Colonic mucosa (tissue), 4 donors: ENCODE measurements at regions not wholly inside any gene's neighbourhood (a gene's known extent, or its start where the extent isn't known, plus 50 kb on each side); places are given as distances from the start of the nearest gene placed in this dataset.
"Not testable (repeated sequence)": the region's sequence is repeated elsewhere in the genome, so short reads cannot be mapped to it uniquely, and the experiment has no call there.

Experiments used
- DNase-seq: peaks from one replicate; pipeline ENCODE4 v3.0.0-alpha.2; 2020
- H3K27ac ChIP-seq: fragments of 200-600 bp; one replicate; pipeline ENCODE4 v1.8.0; 2021
- H3K27me3 ChIP-seq: fragments of 200-600 bp; one replicate; pipeline ENCODE4 v1.8.0; 2021
- H3K36me3 ChIP-seq: fragments of 200-600 bp; one replicate; pipeline ENCODE4 v1.8.0; 2021
- H3K4me1 ChIP-seq: fragments of 200-600 bp; one replicate; pipeline ENCODE4 v1.8.0; 2021; ENCODE audit warnings: mild to moderate bottlenecking
- H3K4me3 ChIP-seq: fragments of 200-600 bp; one replicate; pipeline ENCODE4 v1.8.0; 2021
- H3K9ac ChIP-seq, 2 donors: one replicate each; pipeline ENCODE4 v1.7.0; 2013; ENCODE audit warnings: control low read depth in 2 of 2, low read depth in 2 of 2, low read length in 2 of 2
- H3K9me3 ChIP-seq: fragments of 200-600 bp; one replicate; pipeline ENCODE4 v1.8.0; 2021
- CTCF ChIP-seq: fragments of 200-600 bp; IDR thresholded peaks from one replicate; pipeline ENCODE4 v1.8.0; 2022; ENCODE audit warnings: antibody characterized with exemption, mild to moderate bottlenecking
- intact Hi-C: fragments of 100-400 bp; cut with DNase I; formaldehyde crosslinking; loops from one replicate; pipeline ENCODE4 v1.14.1; 2022
- donor health status: healthy.
- donor health status: DM: no; HTN: no; CAD: no.
- donor health status: DM: no; HTN: no; CAD: no.

- Histone ChIP-seq H3K4me1 (no peaks in the 10 kb centered on the region), H3K4me3 (no peak overlapping the region), H3K27me3 (no peaks in the 10 kb centered on the region), H3K9me3 (no peaks in the 10 kb centered on the region), H3K9ac (no peak overlapping the region), H3K36me3 (no peaks in the 10 kb centered on the region), H3K27ac (no peak overlapping the region)
- no peak for DNase-seq
- TF ChIP-seq CTCF = no peak
- intact Hi-C loops = no loop called here
Measured at GRCh38 chr5:10019236-10019635, 230.5 kb downstream of the ATPSCKMT start.

- Histone ChIP-seq H3K36me3 (no peaks in the 10 kb centered on the region), H3K4me3 (no peak overlapping the region), H3K9ac (no peak overlapping the region), H3K4me1 (no peaks in the 10 kb centered on the region), H3K27ac (no peak overlapping the region), H3K9me3 (no peaks in the 10 kb centered on the region), H3K27me3 (no peaks in the 10 kb centered on the region)
- no peak for TF ChIP-seq CTCF
- intact Hi-C loops = no loop called here
- DNase-seq = no peak
Measured at GRCh38 chr5:10018201-10019069, 231.3 kb downstream of the ATPSCKMT start.

DNA sequence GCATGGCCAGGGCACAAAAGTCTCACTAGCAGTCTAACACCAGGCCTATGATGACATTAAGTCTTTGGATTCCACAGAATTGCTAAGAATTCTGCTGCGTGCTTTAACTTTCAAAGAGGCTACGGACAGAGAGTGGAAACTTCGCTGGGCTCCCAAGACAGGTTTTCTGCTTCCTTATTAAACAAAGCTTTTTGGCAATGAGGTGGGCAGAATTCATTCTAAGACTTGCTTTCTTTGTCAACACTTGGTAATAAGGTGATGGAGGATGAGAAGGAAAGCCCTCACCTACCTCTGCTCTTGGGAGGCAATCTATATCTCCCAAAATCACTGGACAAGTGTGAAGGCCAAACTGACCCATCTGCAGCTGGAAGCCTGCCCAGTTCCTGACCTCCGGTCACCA, 231.9 kb downstream of the ATPSCKMT start:
- no peaks in the 10 kb centered on the region for H3K36me3 ChIP-seq
- H3K9ac ChIP-seq = no peak overlapping the region
- DNase-seq = no peak
- no peaks in the 10 kb centered on the region for H3K4me1 ChIP-seq
- no peak overlapping the region for H3K4me3 ChIP-seq
- no peak for TF ChIP-seq CTCF
- intact Hi-C loops = no loop called here
- no peaks in the 10 kb centered on the region for H3K9me3 ChIP-seq
- no peaks in the 10 kb centered on the region for H3K27me3 ChIP-seq
- H3K27ac ChIP-seq = no peak overlapping the region

- H3K4me1 ChIP-seq, H3K9me3 ChIP-seq, DNase-seq, intact Hi-C loops, H3K27ac ChIP-seq, H3K36me3 ChIP-seq, H3K4me3 ChIP-seq, H3K27me3 ChIP-seq, H3K9ac ChIP-seq: not testable (repeated sequence)
Measured at GRCh38 chr5:10016559-10016958, 233.1 kb downstream of the ATPSCKMT start.

DNA sequence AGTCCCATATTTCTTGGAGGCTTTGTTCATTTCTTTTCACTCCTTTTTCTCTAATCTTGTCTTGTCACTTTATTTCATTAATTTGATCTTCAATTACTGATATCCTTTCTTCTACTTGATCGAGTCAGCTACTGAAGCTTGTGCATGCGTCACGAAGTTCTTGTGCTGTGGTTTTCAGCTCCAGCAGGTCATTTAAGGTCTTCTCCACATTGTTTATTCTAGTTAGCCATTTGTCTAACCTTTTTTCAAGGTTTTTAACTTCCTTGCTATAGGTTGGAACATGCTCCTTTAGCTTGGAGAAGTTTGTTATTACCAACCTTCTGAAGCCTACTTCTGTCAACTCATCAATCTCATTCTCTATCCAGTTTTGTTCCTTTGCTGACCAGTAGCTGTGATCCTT, 234.0 kb downstream of the ATPSCKMT start:
- H3K9ac ChIP-seq, intact Hi-C loops, H3K4me1 ChIP-seq, H3K4me3 ChIP-seq, H3K9me3 ChIP-seq, DNase-seq, H3K27ac ChIP-seq, H3K36me3 ChIP-seq, H3K27me3 ChIP-seq: not testable (repeated sequence)

DNA sequence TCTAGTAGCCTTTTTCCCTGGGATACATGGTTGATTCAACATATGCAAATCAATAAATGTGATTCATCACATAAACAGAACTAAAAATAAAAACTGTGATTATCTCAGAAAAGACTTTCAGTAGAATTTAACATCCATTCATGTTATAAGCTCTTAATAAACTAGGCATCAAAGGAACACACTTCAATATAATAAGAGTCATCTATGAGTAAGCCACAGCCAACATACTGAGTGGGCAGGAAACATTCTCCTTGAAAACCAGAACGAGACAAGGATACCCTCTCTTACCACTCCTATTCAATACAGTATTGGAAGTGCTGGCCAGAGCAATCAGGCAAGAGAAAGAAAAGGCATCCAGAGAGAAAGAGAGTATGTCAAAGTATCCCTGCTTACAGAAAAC, 239.9 kb downstream of the ATPSCKMT start:
- Histone ChIP-seq H3K4me1 (no peaks in the 10 kb centered on the region), H3K9ac (no peak overlapping the region), H3K9me3 (no peaks in the 10 kb centered on the region), H3K36me3 (no peaks in the 10 kb centered on the region), H3K27ac (no peak overlapping the region), H3K4me3 (no peak overlapping the region), H3K27me3 (no peaks in the 10 kb centered on the region)
- intact Hi-C loops = no loop called here
- no peak for DNase-seq
- TF ChIP-seq CTCF = no peak
